Right lobe of liver (tissue), 6 donors: ENCODE measurements at regions not wholly inside any gene's neighbourhood (a gene's known extent, or its start where the extent isn't known, plus 50 kb on each side); places are given as distances from the start of the nearest gene placed in this dataset.

ENCODE experiments used
- ATAC-seq, 4 donors: fragments of 200-7000 bp; cut with Tn5 transposase; one replicate each; pipeline ENCODE4 v1.9.1; 2020; ENCODE audit warnings: mild to moderate bottlenecking in 4 of 4, moderate library complexity in 4 of 4
- DNase-seq, 3 donors: peaks; one replicate each; pipeline ENCODE4 v3.0.0-alpha.2; 2020
- H3K27ac ChIP-seq, 3 donors: fragments of 200-600 bp; one replicate each; pipeline ENCODE4 v1.8.0; 2022
- H3K27me3 ChIP-seq, 2 donors: fragments of 200-600 bp; one replicate each; pipeline ENCODE4 v1.8.0; 2022
- H3K36me3 ChIP-seq, 4 donors: fragments of 200-600 bp; sonication (generic) in 1 of 4; one replicate each; pipeline versions ENCODE4 v1.5.1 to v1.8.0; 2017 to 2022; ENCODE audit warnings: control low read depth in 1 of 4
- H3K4me1 ChIP-seq, 4 donors: fragments of 200-600 bp; sonication (generic) in 1 of 4; one replicate each; pipeline versions ENCODE4 v1.5.1 to v1.8.0; 2017 to 2022; ENCODE audit warnings: control low read depth in 1 of 4
- H3K4me3 ChIP-seq, 3 donors: fragments of 200-600 bp; one replicate each; pipeline ENCODE4 v1.8.0; 2022
- H3K9me3 ChIP-seq, 4 donors: fragments of 200-600 bp; sonication (generic) in 1 of 4; one replicate each; pipeline versions ENCODE4 v1.5.1 to v1.8.0; 2017 to 2022; ENCODE audit warnings: control low read depth in 1 of 4
- POLR2A ChIP-seq: fragments of 450-650 bp; IDR thresholded peaks from one replicate; pipeline ENCODE4 v1.6.1; 2017; ENCODE audit warnings: antibody characterized with exemption, mild to moderate bottlenecking
- WGBS: methylation state at CpG from one replicate; pipeline ENCODE4 v1.1.6; 2018; ENCODE audit warnings: low coverage, low lambda C conversion rate; ENCODE audit not compliant: insufficient coverage; ENCODE audit errors: missing lambda C conversion rate; 5-methylcytosine and 5-hydroxymethylcytosine counted together
- intact Hi-C, 2 donors: fragments of 100-400 bp; cut with DNase I; formaldehyde crosslinking; loops; one replicate each; pipeline versions ENCODE4 v1.11.2 to v1.14.1; 2022
- TF ChIP-seq, protein P1 (sequence below), 4 donors: fragments of 200-600 bp in 3 of 4; fragments of 450-650 bp in 1 of 4; IDR thresholded peaks; one replicate each; pipeline versions ENCODE4 v1.5.1 to v1.8.0; 2016 to 2022; ENCODE audit warnings: antibody characterized with exemption in 4 of 4, mild to moderate bottlenecking in 2 of 4
- donor health status: DM: no; HTN: yes; CAD: no.
- donor health status: DM: no; HTN: no; CAD: no.
- donor health status: DM: no; HTN: no; CAD: no.
- donor health status: DM: no; HTN: yes; CAD: no.
- donor health status: DM: no; HTN: yes; CAD: no.

DNA sequence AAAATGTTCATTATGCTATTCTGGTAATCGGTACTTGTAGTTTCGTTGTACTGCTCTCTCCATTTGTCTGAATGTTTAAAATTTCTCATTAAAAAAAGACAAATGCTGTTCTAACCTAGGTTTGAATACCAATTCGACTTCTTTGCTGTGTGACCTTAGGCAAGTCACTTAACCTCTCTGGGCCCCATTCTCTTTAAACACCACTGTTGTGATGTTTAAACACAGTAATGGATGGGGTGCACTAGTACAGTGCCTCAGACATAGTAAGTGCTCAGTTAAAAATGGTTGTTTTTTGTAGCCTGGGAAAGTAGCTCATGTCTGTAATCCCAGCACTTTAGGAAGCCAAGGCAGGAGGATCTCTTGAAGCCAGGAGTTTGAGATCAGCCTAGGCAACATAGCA, 138.5 kb downstream of the MRPL14 start:
- WGBS, result 79% methylated on average over 3 of the region's 3 CpGs
- DNase-seq, result no peak
- intact Hi-C loops, result no loop called here
- Histone ChIP-seq H3K9me3 (no peaks in the 10 kb centered on the region), H3K27ac (no peak overlapping the region), H3K4me1 (peaks cover 0 to 19% (median 9%) of the 10 kb centered on the region in 4 donors), H3K36me3 (no peaks in the 10 kb centered on the region), H3K4me3 (no peak overlapping the region), H3K27me3 (no peaks in the 10 kb centered on the region)
- ATAC-seq, result no peak
- TF ChIP-seq POLR2A, result no peak
- TF ChIP-seq, protein P1, sequence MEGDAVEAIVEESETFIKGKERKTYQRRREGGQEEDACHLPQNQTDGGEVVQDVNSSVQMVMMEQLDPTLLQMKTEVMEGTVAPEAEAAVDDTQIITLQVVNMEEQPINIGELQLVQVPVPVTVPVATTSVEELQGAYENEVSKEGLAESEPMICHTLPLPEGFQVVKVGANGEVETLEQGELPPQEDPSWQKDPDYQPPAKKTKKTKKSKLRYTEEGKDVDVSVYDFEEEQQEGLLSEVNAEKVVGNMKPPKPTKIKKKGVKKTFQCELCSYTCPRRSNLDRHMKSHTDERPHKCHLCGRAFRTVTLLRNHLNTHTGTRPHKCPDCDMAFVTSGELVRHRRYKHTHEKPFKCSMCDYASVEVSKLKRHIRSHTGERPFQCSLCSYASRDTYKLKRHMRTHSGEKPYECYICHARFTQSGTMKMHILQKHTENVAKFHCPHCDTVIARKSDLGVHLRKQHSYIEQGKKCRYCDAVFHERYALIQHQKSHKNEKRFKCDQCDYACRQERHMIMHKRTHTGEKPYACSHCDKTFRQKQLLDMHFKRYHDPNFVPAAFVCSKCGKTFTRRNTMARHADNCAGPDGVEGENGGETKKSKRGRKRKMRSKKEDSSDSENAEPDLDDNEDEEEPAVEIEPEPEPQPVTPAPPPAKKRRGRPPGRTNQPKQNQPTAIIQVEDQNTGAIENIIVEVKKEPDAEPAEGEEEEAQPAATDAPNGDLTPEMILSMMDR (IDR thresholded peaks at IDR 0.05), result no peak

DNA sequence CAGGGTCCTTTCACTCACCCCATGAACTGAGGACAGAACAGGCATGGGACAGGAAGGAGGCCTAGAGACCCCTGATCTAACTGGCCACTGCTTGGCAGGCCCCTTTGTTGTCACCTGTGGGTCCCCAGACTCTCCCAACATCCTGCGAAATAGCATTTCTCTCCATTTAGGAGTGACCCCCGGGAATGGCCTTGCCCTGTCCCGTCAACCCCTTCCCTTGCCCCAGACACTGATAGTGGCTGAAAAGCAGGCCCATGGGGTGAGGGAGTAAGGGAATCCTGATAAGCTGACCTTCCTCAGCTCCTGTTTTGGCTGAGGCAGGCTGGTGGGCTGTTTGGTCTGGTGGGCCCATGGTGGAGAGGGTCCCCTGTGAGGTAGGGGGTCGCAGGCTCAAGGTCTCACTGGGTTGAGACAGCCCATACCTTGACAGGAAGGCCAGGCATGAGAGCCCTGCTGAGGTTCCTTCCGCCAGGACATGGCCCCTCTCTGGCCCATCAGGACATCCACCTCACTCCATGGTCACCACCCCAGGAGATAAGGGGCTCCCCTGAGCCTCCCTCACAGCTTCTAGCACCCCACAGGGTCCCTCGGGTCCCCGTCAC, 139.3 kb downstream of the MRPL14 start:
- H3K27me3 ChIP-seq, result no peaks in the 10 kb centered on the region
- WGBS, result 86% methylated on average over 4 of the region's 7 CpGs
- peaks cover 0 to 15% (median 7%) of the 10 kb centered on the region in 4 donors for H3K4me1 ChIP-seq

DNA sequence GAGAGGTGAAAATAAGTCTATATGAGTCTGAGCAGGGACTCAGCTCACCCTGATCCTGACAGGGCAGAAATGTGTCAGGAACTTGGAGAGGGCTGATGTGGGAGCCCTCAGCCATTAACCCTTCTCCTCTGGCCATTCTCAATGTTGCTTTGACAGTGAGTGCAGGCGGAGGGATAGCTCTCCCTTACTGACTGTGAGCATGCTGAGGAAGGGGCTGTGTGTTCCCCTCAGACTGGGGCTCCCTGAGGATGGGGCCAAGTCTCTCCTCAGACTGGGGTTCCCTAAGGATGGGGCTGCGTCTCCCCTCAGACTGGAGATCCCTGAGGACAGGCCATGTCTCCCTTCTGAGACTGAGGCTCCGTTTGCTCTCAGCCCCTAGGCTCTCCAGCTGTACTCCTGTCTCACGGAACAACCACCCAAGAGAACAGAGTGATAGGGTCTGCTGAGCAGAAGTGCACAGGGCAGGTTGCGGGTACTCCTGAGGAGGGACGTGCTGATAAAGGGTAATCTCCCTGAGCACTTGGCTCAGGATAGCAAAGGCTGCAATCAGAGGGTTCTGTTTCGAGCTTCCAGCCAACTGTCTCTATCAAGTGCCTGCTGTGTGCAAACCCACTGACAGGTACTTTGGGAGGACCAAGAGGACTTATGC, 141.0 kb downstream of the MRPL14 start:
- intact Hi-C loops, result no loop called here
- peaks cover 0 to 8% (median 4%) of the 10 kb centered on the region in 4 donors for H3K4me1 ChIP-seq
- ATAC-seq, result no peak
- H3K36me3 ChIP-seq, result no peaks in the 10 kb centered on the region
- no peak for TF ChIP-seq POLR2A
- TF ChIP-seq, protein P1 (IDR thresholded peaks at IDR 0.05), result no peak
- H3K4me3 ChIP-seq, result no peak overlapping the region
- H3K9me3 ChIP-seq, result no peaks in the 10 kb centered on the region
- DNase-seq, result peak in 1 of 3 donors; percentile 24
- H3K27me3 ChIP-seq, result no peaks in the 10 kb centered on the region
- WGBS, result no CpG with 5 or more reads among the region's 7 CpGs
- no peak overlapping the region for H3K27ac ChIP-seq

More for the DNA sequence above, 139.3 kb downstream of the MRPL14 start:
- Histone ChIP-seq H3K36me3 (no peaks in the 10 kb centered on the region), H3K9me3 (no peaks in the 10 kb centered on the region), H3K4me3 (no peak overlapping the region), H3K27ac (no peak overlapping the region)
- TF ChIP-seq POLR2A, result no peak
- TF ChIP-seq, protein P1 (IDR thresholded peaks at IDR 0.05), result no peak
- DNase-seq (peak in 1 of 3 donors; percentile 27), ATAC-seq (no peak)
- intact Hi-C loops, result no loop called here

DNA sequence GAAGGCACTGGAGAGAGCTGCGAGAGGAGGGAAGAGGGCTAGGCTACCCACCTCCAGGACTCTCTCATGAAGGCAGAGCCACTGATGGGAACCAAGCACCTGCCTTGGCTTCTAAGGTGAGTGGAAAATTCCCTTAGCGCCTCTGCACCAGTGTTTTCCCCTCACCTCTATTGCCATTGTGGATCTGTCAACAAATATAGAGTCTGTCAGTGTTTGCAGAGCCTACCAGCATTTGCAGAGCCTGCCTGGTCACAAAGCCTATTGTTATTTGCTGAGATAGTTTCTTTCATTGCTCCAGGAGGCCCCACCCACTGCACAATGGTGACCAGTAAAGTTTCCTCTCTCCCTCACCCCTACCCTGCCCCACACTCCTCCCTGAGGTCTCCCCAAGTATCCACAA, 141.9 kb downstream of the MRPL14 start:
- Histone ChIP-seq H3K36me3 (no peaks in the 10 kb centered on the region), H3K9me3 (no peaks in the 10 kb centered on the region), H3K27ac (no peak overlapping the region), H3K4me1 (no peaks in the 10 kb centered on the region), H3K27me3 (no peaks in the 10 kb centered on the region), H3K4me3 (no peak overlapping the region)
- no peak for TF ChIP-seq POLR2A
- TF ChIP-seq, protein P1 (IDR thresholded peaks at IDR 0.05), result no peak
- no CpG with 5 or more reads among the region's 2 CpGs for WGBS
- intact Hi-C loops, result no loop called here
- DNase-seq (no peak), ATAC-seq (no peak)
